ENCODE measurements at regions not wholly inside any gene's neighbourhood (a gene's known extent, or its start where the extent isn't known, plus 50 kb on each side); places are given as distances from the start of the nearest gene placed in this dataset.

GRCh38 chr2:238796223-238796885 lies 51.5 kb upstream of the TWIST2 start:
- no peak for DNase-seq

DNA sequence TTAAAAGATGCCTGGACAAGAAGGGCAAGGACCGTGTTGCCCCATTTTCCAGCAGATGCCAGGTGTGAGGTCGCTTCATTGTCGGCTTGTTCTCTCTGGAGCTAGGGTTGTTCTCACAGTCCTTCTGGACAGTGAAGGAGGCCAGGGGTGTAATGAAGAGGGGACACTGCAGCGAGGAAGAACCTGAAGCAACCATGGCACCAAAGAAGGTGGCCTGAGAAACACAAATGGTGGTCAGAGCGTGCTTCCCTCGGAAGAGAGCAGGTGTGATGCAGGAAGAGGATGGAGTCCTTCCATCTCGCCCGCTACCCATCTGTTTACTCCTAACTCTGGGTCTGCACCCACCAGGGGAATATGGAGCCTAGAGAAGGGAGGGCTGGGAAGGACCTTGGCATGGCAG lies 50.3 kb upstream of the TWIST2 start:
- DNase-seq, result no peak
